ENCODE measurements at regions not wholly inside any gene's neighbourhood (a gene's known extent, or its start where the extent isn't known, plus 50 kb on each side); places are given as distances from the start of the nearest gene placed in this dataset.

GRCh38 chr2:11018651-11019185, 107.0 kb downstream of the KCNF1 start:
- no peaks in the 10 kb centered on the region for H3K9me3 ChIP-seq (ENCODE audit: insufficient read depth, low read depth, low read length)
- H3K4me2 ChIP-seq (ENCODE audit: low read depth, low read length, poor library complexity, severe bottlenecking): no peak overlapping the region
- H3K79me2 ChIP-seq (ENCODE audit: insufficient read depth, low read length): no peaks in the 10 kb centered on the region
- no peak for TF ChIP-seq CTCF (conservative IDR thresholded peaks at IDR 0.05; ENCODE audit: low read length)
- TF ChIP-seq EZH2phosphoT487 (IDR thresholded peaks at IDR 0.05; ENCODE audit: borderline replicate concordance): no peak
- H4K20me1 ChIP-seq (ENCODE audit: insufficient read depth, low read length, poor library complexity, severe bottlenecking): no peaks in the 10 kb centered on the region
- H3K4me3 ChIP-seq (ENCODE audit: low read length, poor library complexity, severe bottlenecking): no peak overlapping the region
- no peak overlapping the region for H3K9ac ChIP-seq (ENCODE audit: low read depth, low read length, poor library complexity, severe bottlenecking)
- no peaks in the 10 kb centered on the region for H3K4me1 ChIP-seq (ENCODE audit: insufficient read depth, low read length, poor library complexity, severe bottlenecking)
- H3K36me3 ChIP-seq (ENCODE audit: insufficient read depth, low read length): no peaks in the 10 kb centered on the region
- H3K9me2 ChIP-seq (replicated peaks; ENCODE audit: low read depth, low read length): no peaks in the 10 kb centered on the region
- H3F3A ChIP-seq (ENCODE audit: low read depth): no peaks in the 10 kb centered on the region
- no peaks in the 10 kb centered on the region for H3K27me3 ChIP-seq (ENCODE audit: insufficient read depth, low read length, poor library complexity, severe bottlenecking)
- no peak overlapping the region for H2AFZ ChIP-seq (ENCODE audit: low read length)

DNA sequence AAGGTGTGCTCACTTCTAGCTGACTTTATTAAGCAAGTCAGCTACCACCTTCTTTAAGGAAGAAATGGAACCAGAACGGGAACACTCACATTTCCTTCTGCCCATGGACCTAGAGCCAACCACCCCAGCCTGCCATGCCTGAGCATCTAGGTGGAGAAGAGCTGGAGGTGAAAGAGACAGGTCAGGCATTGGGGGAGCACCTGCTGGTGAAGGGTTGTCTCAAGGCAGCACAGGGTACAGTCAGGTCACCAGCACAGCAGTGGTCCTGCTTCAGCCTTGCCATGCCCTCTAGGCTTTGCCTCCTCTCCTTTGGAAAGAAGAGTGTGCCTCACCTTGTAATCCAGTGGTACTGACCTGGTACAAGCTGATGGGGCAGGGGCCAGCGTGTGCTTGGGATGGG, 107.9 kb downstream of the KCNF1 start:
- H3F3A ChIP-seq (ENCODE audit: low read depth): no peaks in the 10 kb centered on the region
- H3K9me2 ChIP-seq (replicated peaks; ENCODE audit: low read depth, low read length): no peaks in the 10 kb centered on the region
- H3K79me2 ChIP-seq (ENCODE audit: insufficient read depth, low read length): no peaks in the 10 kb centered on the region
- no peaks in the 10 kb centered on the region for H4K20me1 ChIP-seq (ENCODE audit: insufficient read depth, low read length, poor library complexity, severe bottlenecking)
- H3K36me3 ChIP-seq (ENCODE audit: insufficient read depth, low read length): no peaks in the 10 kb centered on the region
- H3K9ac ChIP-seq (ENCODE audit: low read depth, low read length, poor library complexity, severe bottlenecking): no peak overlapping the region
- H2AFZ ChIP-seq (ENCODE audit: low read length): no peak overlapping the region
- TF ChIP-seq CTCF (conservative IDR thresholded peaks at IDR 0.05; ENCODE audit: low read length): no peak
- TF ChIP-seq EZH2phosphoT487 (IDR thresholded peaks at IDR 0.05; ENCODE audit: borderline replicate concordance): no peak
- no peaks in the 10 kb centered on the region for H3K4me1 ChIP-seq (ENCODE audit: insufficient read depth, low read length, poor library complexity, severe bottlenecking)
- no peak overlapping the region for H3K4me3 ChIP-seq (ENCODE audit: low read length, poor library complexity, severe bottlenecking)
- no peak overlapping the region for H3K4me2 ChIP-seq (ENCODE audit: low read depth, low read length, poor library complexity, severe bottlenecking)
- H3K9me3 ChIP-seq (ENCODE audit: insufficient read depth, low read depth, low read length): no peaks in the 10 kb centered on the region
- H3K27me3 ChIP-seq (ENCODE audit: insufficient read depth, low read length, poor library complexity, severe bottlenecking): no peaks in the 10 kb centered on the region

DNA sequence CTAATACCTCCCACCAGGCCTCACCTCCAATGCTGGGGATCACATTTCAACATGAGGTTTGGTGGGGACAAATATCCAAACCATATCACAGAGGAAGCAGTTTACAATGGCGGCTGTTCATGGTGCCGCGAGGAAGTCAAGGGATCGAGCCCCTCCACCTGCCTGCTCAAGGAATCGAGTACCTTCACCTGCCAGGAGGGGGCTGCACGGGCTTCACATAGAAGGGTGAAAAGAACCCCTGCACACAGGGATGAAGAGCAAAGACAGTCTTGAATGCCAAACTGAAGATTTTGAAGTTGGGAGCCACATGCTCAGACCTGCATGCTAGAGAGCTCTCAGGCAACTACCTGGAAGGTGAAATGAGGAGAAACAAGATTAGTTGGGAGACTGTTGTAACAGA, 110.3 kb downstream of the KCNF1 start:
- H3K27me3 ChIP-seq (ENCODE audit: insufficient read depth, low read length, poor library complexity, severe bottlenecking): no peaks in the 10 kb centered on the region
- no peak overlapping the region for H3K9ac ChIP-seq (ENCODE audit: low read depth, low read length, poor library complexity, severe bottlenecking)
- H2AFZ ChIP-seq (ENCODE audit: low read length): no peak overlapping the region
- no peaks in the 10 kb centered on the region for H3F3A ChIP-seq (ENCODE audit: low read depth)
- TF ChIP-seq CTCF (conservative IDR thresholded peaks at IDR 0.05; ENCODE audit: low read length) (0 out of 2 replicates have a peak, but pooled peaks have one; percentile 37), EZH2phosphoT487 (IDR thresholded peaks at IDR 0.05; ENCODE audit: borderline replicate concordance) (no peak)
- no peaks in the 10 kb centered on the region for H4K20me1 ChIP-seq (ENCODE audit: insufficient read depth, low read length, poor library complexity, severe bottlenecking)
- H3K4me3 ChIP-seq (ENCODE audit: low read length, poor library complexity, severe bottlenecking): no peak overlapping the region
- H3K4me2 ChIP-seq (ENCODE audit: low read depth, low read length, poor library complexity, severe bottlenecking): no peak overlapping the region
- H3K9me2 ChIP-seq (replicated peaks; ENCODE audit: low read depth, low read length): no peaks in the 10 kb centered on the region
- H3K4me1 ChIP-seq (ENCODE audit: insufficient read depth, low read length, poor library complexity, severe bottlenecking): no peaks in the 10 kb centered on the region
- H3K79me2 ChIP-seq (ENCODE audit: insufficient read depth, low read length): no peaks in the 10 kb centered on the region
- H3K36me3 ChIP-seq (ENCODE audit: insufficient read depth, low read length): no peaks in the 10 kb centered on the region
- no peaks in the 10 kb centered on the region for H3K9me3 ChIP-seq (ENCODE audit: insufficient read depth, low read depth, low read length)
